ENCODE measurements at regions not wholly inside any gene's neighbourhood (a gene's known extent, or its start where the extent isn't known, plus 50 kb on each side); places are given as distances from the start of the nearest gene placed in this dataset.

- no peaks in the 10 kb centered on the region for H3K27me3 ChIP-seq (ENCODE audit: control insufficient read depth in 3 of 3, insufficient read depth in 3 of 3, low read depth in 1 of 3, low read length in 3 of 3)
- no peak overlapping the region for H2AK5ac ChIP-seq (ENCODE audit: low read depth, low read length)
- no peak overlapping the region for H2BK120ac ChIP-seq (ENCODE audit: low read depth, low read length)
- H3K36me3 ChIP-seq (replicated peaks in 1 of 2; ENCODE audit: control insufficient read depth in 2 of 2, insufficient read depth in 2 of 2, low read length in 2 of 2) = no peaks in the 10 kb centered on the region
- no peak overlapping the region for H3K9ac ChIP-seq (ENCODE audit: low read depth, low read length, poor library complexity)
- H3K4me2 ChIP-seq (ENCODE audit: insufficient read depth, low read length, poor library complexity, severe bottlenecking) = no peak overlapping the region
- H3K18ac ChIP-seq (ENCODE audit: low read length) = no peak overlapping the region
- DNase-seq (ENCODE audit: low spot score) = no peak
- no peak overlapping the region for H3K27ac ChIP-seq (replicated peaks; ENCODE audit: low read length)
- no peak overlapping the region for H2BK12ac ChIP-seq (ENCODE audit: low read length)
- no CpG with 5 or more reads among the region's 7 CpGs for WGBS, 2 donors (ENCODE audit: extremely low coverage in 2 of 2, insufficient read length in 2 of 2, insufficient replicate concordance in 1 of 2)
- no peaks in the 10 kb centered on the region for H3K4me1 ChIP-seq (ENCODE audit: control insufficient read depth in 2 of 2, insufficient read depth in 1 of 2, low read depth in 1 of 2, low read length in 2 of 2)
- no peak overlapping the region for H4K8ac ChIP-seq (ENCODE audit: low read depth, low read length)
- peaks cover 0 to 2% of the 10 kb centered on the region in 2 donors for H3K9me3 ChIP-seq (replicated peaks in 1 of 2; ENCODE audit: control insufficient read depth in 2 of 2, insufficient read depth in 1 of 2, low read depth in 1 of 2, low read length in 2 of 2)
- H2AFZ ChIP-seq (ENCODE audit: low read length) = no peak overlapping the region
- H3K14ac ChIP-seq (ENCODE audit: low read length) = no peak overlapping the region
- no peaks in the 10 kb centered on the region for H3K79me1 ChIP-seq (ENCODE audit: low read depth, low read length)
- no peak overlapping the region for H2BK5ac ChIP-seq (ENCODE audit: low read length)
- no peak overlapping the region for H4K91ac ChIP-seq (ENCODE audit: low read depth, low read length, poor library complexity)
- no peak overlapping the region for H3K23ac ChIP-seq (ENCODE audit: low read depth, low read length, poor library complexity)
- H3K4me3 ChIP-seq (ENCODE audit: low read length in 2 of 2) = no peak overlapping the region
- H3K4ac ChIP-seq (ENCODE audit: low read length) = no peak overlapping the region
- no peak overlapping the region for H2BK15ac ChIP-seq (ENCODE audit: low read length)
Measured at GRCh38 chr1:217188280-217189237, 442.3 kb downstream of the GPATCH2 start.

GRCh38 chr1:217186664-217187063 is 444.2 kb downstream of the GPATCH2 start:
- H3K79me1 ChIP-seq (ENCODE audit: low read depth, low read length) = no peaks in the 10 kb centered on the region
- no peak overlapping the region for H3K18ac ChIP-seq (ENCODE audit: low read length)
- H3K4ac ChIP-seq (ENCODE audit: low read length) = no peak overlapping the region
- no peak overlapping the region for H2BK12ac ChIP-seq (ENCODE audit: low read length)
- no peak overlapping the region for H2AK5ac ChIP-seq (ENCODE audit: low read depth, low read length)
- no peak overlapping the region for H4K91ac ChIP-seq (ENCODE audit: low read depth, low read length, poor library complexity)
- H3K4me3 ChIP-seq (ENCODE audit: low read length in 2 of 2) = no peak overlapping the region
- no peak overlapping the region for H3K9ac ChIP-seq (ENCODE audit: low read depth, low read length, poor library complexity)
- no peak overlapping the region for H4K8ac ChIP-seq (ENCODE audit: low read depth, low read length)
- peaks cover 0 to 2% of the 10 kb centered on the region in 2 donors for H3K9me3 ChIP-seq (replicated peaks in 1 of 2; ENCODE audit: control insufficient read depth in 2 of 2, insufficient read depth in 1 of 2, low read depth in 1 of 2, low read length in 2 of 2)
- H3K27me3 ChIP-seq (ENCODE audit: control insufficient read depth in 3 of 3, insufficient read depth in 3 of 3, low read depth in 1 of 3, low read length in 3 of 3) = no peaks in the 10 kb centered on the region
- no peak overlapping the region for H3K4me2 ChIP-seq (ENCODE audit: insufficient read depth, low read length, poor library complexity, severe bottlenecking)
- H2AFZ ChIP-seq (ENCODE audit: low read length) = no peak overlapping the region
- no peak overlapping the region for H3K14ac ChIP-seq (ENCODE audit: low read length)
- no peak overlapping the region for H2BK120ac ChIP-seq (ENCODE audit: low read depth, low read length)
- no peak for DNase-seq (ENCODE audit: low spot score)
- H2BK5ac ChIP-seq (ENCODE audit: low read length) = no peak overlapping the region
- no peaks in the 10 kb centered on the region for H3K36me3 ChIP-seq (replicated peaks in 1 of 2; ENCODE audit: control insufficient read depth in 2 of 2, insufficient read depth in 2 of 2, low read length in 2 of 2)
- no peak overlapping the region for H3K27ac ChIP-seq (replicated peaks; ENCODE audit: low read length)
- no peak overlapping the region for H2BK15ac ChIP-seq (ENCODE audit: low read length)
- no peak overlapping the region for H3K23ac ChIP-seq (ENCODE audit: low read depth, low read length, poor library complexity)
- H3K4me1 ChIP-seq (ENCODE audit: control insufficient read depth in 2 of 2, insufficient read depth in 1 of 2, low read depth in 1 of 2, low read length in 2 of 2) = no peaks in the 10 kb centered on the region

GRCh38 chr1:217184854-217185253 is 446.0 kb downstream of the GPATCH2 start:
- H3K23ac ChIP-seq (ENCODE audit: low read depth, low read length, poor library complexity) = no peak overlapping the region
- WGBS, 2 donors (ENCODE audit: extremely low coverage in 2 of 2, insufficient read length in 2 of 2, insufficient replicate concordance in 1 of 2) = no CpG with 5 or more reads among the region's 2 CpGs
- peaks cover 0 to 2% of the 10 kb centered on the region in 2 donors for H3K9me3 ChIP-seq (replicated peaks in 1 of 2; ENCODE audit: control insufficient read depth in 2 of 2, insufficient read depth in 1 of 2, low read depth in 1 of 2, low read length in 2 of 2)
- no peak overlapping the region for H4K91ac ChIP-seq (ENCODE audit: low read depth, low read length, poor library complexity)
- no peak overlapping the region for H2AK5ac ChIP-seq (ENCODE audit: low read depth, low read length)
- no peak for DNase-seq (ENCODE audit: low spot score)
- no peak overlapping the region for H3K9ac ChIP-seq (ENCODE audit: low read depth, low read length, poor library complexity)
- H2BK5ac ChIP-seq (ENCODE audit: low read length) = no peak overlapping the region
- H3K18ac ChIP-seq (ENCODE audit: low read length) = no peak overlapping the region
- H3K79me1 ChIP-seq (ENCODE audit: low read depth, low read length) = no peaks in the 10 kb centered on the region
- H3K4me2 ChIP-seq (ENCODE audit: insufficient read depth, low read length, poor library complexity, severe bottlenecking) = no peak overlapping the region
- H4K8ac ChIP-seq (ENCODE audit: low read depth, low read length) = no peak overlapping the region
- H3K14ac ChIP-seq (ENCODE audit: low read length) = no peak overlapping the region
- no peak overlapping the region for H2AFZ ChIP-seq (ENCODE audit: low read length)
- H2BK120ac ChIP-seq (ENCODE audit: low read depth, low read length) = no peak overlapping the region
- no peaks in the 10 kb centered on the region for H3K36me3 ChIP-seq (replicated peaks in 1 of 2; ENCODE audit: control insufficient read depth in 2 of 2, insufficient read depth in 2 of 2, low read length in 2 of 2)
- no peak overlapping the region for H2BK15ac ChIP-seq (ENCODE audit: low read length)
- H3K27ac ChIP-seq (replicated peaks; ENCODE audit: low read length) = no peak overlapping the region
- H3K4me3 ChIP-seq (ENCODE audit: low read length in 2 of 2) = no peak overlapping the region
- H3K4me1 ChIP-seq (ENCODE audit: control insufficient read depth in 2 of 2, insufficient read depth in 1 of 2, low read depth in 1 of 2, low read length in 2 of 2) = no peaks in the 10 kb centered on the region
- no peak overlapping the region for H2BK12ac ChIP-seq (ENCODE audit: low read length)
- no peaks in the 10 kb centered on the region for H3K27me3 ChIP-seq (ENCODE audit: control insufficient read depth in 3 of 3, insufficient read depth in 3 of 3, low read depth in 1 of 3, low read length in 3 of 3)
- H3K4ac ChIP-seq (ENCODE audit: low read length) = no peak overlapping the region

- Histone ChIP-seq H3K18ac (ENCODE audit: low read length) (no peak overlapping the region), H3K9me3 (replicated peaks in 1 of 2; ENCODE audit: control insufficient read depth in 2 of 2, insufficient read depth in 1 of 2, low read depth in 1 of 2, low read length in 2 of 2) (peaks cover 0 to 2% of the 10 kb centered on the region in 2 donors), H2AK5ac (ENCODE audit: low read depth, low read length) (no peak overlapping the region), H3K4me2 (ENCODE audit: insufficient read depth, low read length, poor library complexity, severe bottlenecking) (no peak overlapping the region), H4K8ac (ENCODE audit: low read depth, low read length) (no peak overlapping the region), H3K36me3 (replicated peaks in 1 of 2; ENCODE audit: control insufficient read depth in 2 of 2, insufficient read depth in 2 of 2, low read length in 2 of 2) (no peaks in the 10 kb centered on the region), H3K27ac (replicated peaks; ENCODE audit: low read length) (no peak overlapping the region), H3K9ac (ENCODE audit: low read depth, low read length, poor library complexity) (no peak overlapping the region), H2BK15ac (ENCODE audit: low read length) (no peak overlapping the region), H2BK5ac (ENCODE audit: low read length) (no peak overlapping the region), H2BK120ac (ENCODE audit: low read depth, low read length) (no peak overlapping the region), H4K91ac (ENCODE audit: low read depth, low read length, poor library complexity) (no peak overlapping the region), H3K23ac (ENCODE audit: low read depth, low read length, poor library complexity) (no peak overlapping the region), H2AFZ (ENCODE audit: low read length) (no peak overlapping the region), H3K4ac (ENCODE audit: low read length) (no peak overlapping the region), H3K14ac (ENCODE audit: low read length) (no peak overlapping the region), H2BK12ac (ENCODE audit: low read length) (no peak overlapping the region), H3K79me1 (ENCODE audit: low read depth, low read length) (no peaks in the 10 kb centered on the region), H3K4me1 (ENCODE audit: control insufficient read depth in 2 of 2, insufficient read depth in 1 of 2, low read depth in 1 of 2, low read length in 2 of 2) (no peaks in the 10 kb centered on the region), H3K27me3 (ENCODE audit: control insufficient read depth in 3 of 3, insufficient read depth in 3 of 3, low read depth in 1 of 3, low read length in 3 of 3) (no peaks in the 10 kb centered on the region), H3K4me3 (ENCODE audit: low read length in 2 of 2) (no peak overlapping the region)
- no CpG with 5 or more reads among the region's 6 CpGs for WGBS, 2 donors (ENCODE audit: extremely low coverage in 2 of 2, insufficient read length in 2 of 2, insufficient replicate concordance in 1 of 2)
- DNase-seq (ENCODE audit: low spot score) = no peak
Measured at GRCh38 chr1:217182992-217183391, 447.9 kb downstream of the GPATCH2 start.

All from neuronal stem cell (in vitro differentiated cells).